Transverse colon (tissue), 4 donors: ENCODE measurements at regions not wholly inside any gene's neighbourhood (a gene's known extent, or its start where the extent isn't known, plus 50 kb on each side); places are given as distances from the start of the nearest gene placed in this dataset.

Experiments used
- DNase-seq: peaks from one replicate; pipeline ENCODE4 v3.0.0-alpha.2; 2019
- H3K27ac ChIP-seq, 4 donors: fragments of 200-600 bp; sonication (generic); 2 replicates each; pipeline ENCODE4 v1.5.1; 2016 to 2018; ENCODE audit warnings: inconsistent platforms in 4 of 4
- H3K27me3 ChIP-seq: fragments of 200-600 bp; sonication (generic); 2 replicates; pipeline ENCODE4 v1.5.1; 2017; ENCODE audit warnings: inconsistent platforms
- H3K36me3 ChIP-seq, 4 donors: fragments of 200-600 bp; sonication (generic); 2 replicates each; pipeline ENCODE4 v1.5.1; 2017 to 2019; ENCODE audit warnings: inconsistent platforms in 4 of 4
- H3K4me1 ChIP-seq, 4 donors: fragments of 200-600 bp; sonication (generic); 2 replicates each; pipeline ENCODE4 v1.5.1; 2017 to 2020; ENCODE audit warnings: inconsistent platforms in 4 of 4
- H3K4me3 ChIP-seq, 4 donors: fragments of 200-600 bp; sonication (generic); 1 replicate in 1 of 4; 2 replicates in 3 of 4; pipeline versions ENCODE4 v1.5.1 to v1.6.1; 2017 to 2019; ENCODE audit warnings: inconsistent platforms in 4 of 4
- H3K9me3 ChIP-seq, 2 donors: fragments of 200-600 bp; sonication (generic); 2 replicates each; pipeline ENCODE4 v1.5.1; 2017 to 2019; ENCODE audit warnings: inconsistent platforms in 2 of 2
- CTCF ChIP-seq, 5 experiments: fragments of 200-600 bp in 3 of 5; fragments of 450-650 bp in 2 of 5; sonication (generic) in 3 of 5; IDR thresholded peaks; 1 replicate in 2 of 5; 2 replicates in 3 of 5; pipeline ENCODE4 v1.5.1; 2016 to 2017; ENCODE audit warnings: antibody characterized with exemption in 5 of 5, inconsistent platforms in 3 of 5, mild to moderate bottlenecking in 2 of 5, moderate library complexity in 1 of 5
- EP300 ChIP-seq: sonication (generic); formaldehyde crosslinking; IDR thresholded peaks from one replicate; pipeline ENCODE4 v1.6.1; 2017; ENCODE audit warnings: antibody characterized with exemption, low read depth
- POLR2A ChIP-seq: fragments of 450-650 bp; IDR thresholded peaks from one replicate; pipeline ENCODE4 v1.6.1; 2016; ENCODE audit warnings: antibody characterized with exemption, mild to moderate bottlenecking, moderate library complexity
- POLR2AphosphoS5 ChIP-seq, 3 donors: sonication (generic); formaldehyde crosslinking; IDR thresholded peaks; one replicate each; pipeline ENCODE4 v1.6.1; 2016; ENCODE audit warnings: antibody characterized with exemption in 3 of 3
- WGBS, 2 donors: methylation state at CpG; one replicate each; pipeline ENCODE4 v1.1.5; 2018; ENCODE audit warnings: low coverage in 1 of 2; 5-methylcytosine and 5-hydroxymethylcytosine counted together
- in situ Hi-C, 4 donors: fragments of 200-750 bp; cut with MboI; loops; one replicate each; pipeline versions ENCODE4 v1.15.0 to v1.15.1; 2017; ENCODE audit warnings: low sequenced_read_pairs in 3 of 4, low pct_ligation_motif_present in 1 of 4, low pct_unique_long_range_greater_than_20kb in 1 of 4
- intact Hi-C: fragments of 100-400 bp; cut with DNase I; formaldehyde crosslinking; loops from one replicate; pipeline ENCODE4 v1.15.1; 2023; ENCODE audit warnings: low total_unique reads

- Histone ChIP-seq H3K4me3 (no peak overlapping the region), H3K27ac (no peak overlapping the region), H3K9me3 (peaks cover 11 to 22% of the 10 kb centered on the region in 2 donors), H3K27me3 (no peaks in the 10 kb centered on the region), H3K4me1 (no peaks in the 10 kb centered on the region), H3K36me3 (no peaks in the 10 kb centered on the region)
- TF ChIP-seq EP300 = no peak
- no peak for TF ChIP-seq POLR2A
- TF ChIP-seq POLR2AphosphoS5 (IDR thresholded peaks at IDR 0.05) = no peak
- no peak for TF ChIP-seq CTCF (IDR thresholded peaks at IDR 0.05)
- intact Hi-C loops = no loop called here
- DNase-seq = no peak
- in situ Hi-C loops = no loop called here
- 76% methylated on average over 8 of the region's 8 CpGs for WGBS, 2 donors
Measured at GRCh38 chr13:22690756-22691155, 490.0 kb upstream of the SGCG start.

GRCh38 chr13:22693691-22694090 is 487.1 kb upstream of the SGCG start:
- TF ChIP-seq EP300 (no peak), POLR2A (no peak), POLR2AphosphoS5 (IDR thresholded peaks at IDR 0.05) (no peak), CTCF (IDR thresholded peaks at IDR 0.05) (no peak)
- no peak for DNase-seq
- H3K4me1 ChIP-seq = no peaks in the 10 kb centered on the region
- H3K27ac ChIP-seq = no peak overlapping the region
- intact Hi-C loops = no loop called here
- in situ Hi-C loops = no loop called here
- H3K27me3 ChIP-seq = no peaks in the 10 kb centered on the region
- peaks cover 6 to 22% of the 10 kb centered on the region in 2 donors for H3K9me3 ChIP-seq
- no peaks in the 10 kb centered on the region for H3K36me3 ChIP-seq
- H3K4me3 ChIP-seq = no peak overlapping the region

GRCh38 chr13:22696433-22696832 is 484.3 kb upstream of the SGCG start:
- Histone ChIP-seq H3K4me1 (no peaks in the 10 kb centered on the region), H3K36me3 (no peaks in the 10 kb centered on the region), H3K27me3 (no peaks in the 10 kb centered on the region), H3K27ac (no peak overlapping the region), H3K4me3 (no peak overlapping the region), H3K9me3 (peaks cover 6 to 22% of the 10 kb centered on the region in 2 donors)
- in situ Hi-C loops (no loop called here), intact Hi-C loops (no loop called here)
- 91 to 93% methylated on average over 5 to 41 of the region's 41 CpGs for WGBS, 2 donors
- TF ChIP-seq POLR2AphosphoS5 (IDR thresholded peaks at IDR 0.05) (no peak), CTCF (IDR thresholded peaks at IDR 0.05) (no peak), POLR2A (no peak), EP300 (no peak)
- DNase-seq = no peak

GRCh38 chr13:22698467-22698866 is 482.3 kb upstream of the SGCG start:
- peaks cover 5 to 13% of the 10 kb centered on the region in 2 donors for H3K9me3 ChIP-seq
- WGBS, 2 donors = 56 to 60% methylated on average over 2 of the region's 2 CpGs
- intact Hi-C loops (no loop called here), in situ Hi-C loops (no loop called here)
- H3K36me3 ChIP-seq = no peaks in the 10 kb centered on the region
- no peak overlapping the region for H3K4me3 ChIP-seq
- H3K27me3 ChIP-seq = no peaks in the 10 kb centered on the region
- H3K4me1 ChIP-seq = no peaks in the 10 kb centered on the region
- DNase-seq = no peak
- TF ChIP-seq EP300 = no peak
- TF ChIP-seq CTCF (IDR thresholded peaks at IDR 0.05) = no peak
- no peak for TF ChIP-seq POLR2AphosphoS5 (IDR thresholded peaks at IDR 0.05)
- TF ChIP-seq POLR2A = no peak
- H3K27ac ChIP-seq = no peak overlapping the region
